GM18517 (cell line): ENCODE measurements at regions not wholly inside any gene's neighbourhood (a gene's known extent, or its start where the extent isn't known, plus 50 kb on each side); places are given as distances from the start of the nearest gene placed in this dataset.

Experiments
- ATAC-seq: cut with Tn5 transposase; IDR thresholded peaks from one replicate; pipeline ENCODE4 v1.9.1; 2021; ENCODE audit warnings: mild to moderate bottlenecking, moderate library complexity; ENCODE audit not compliant: unreplicated experiment

DNA sequence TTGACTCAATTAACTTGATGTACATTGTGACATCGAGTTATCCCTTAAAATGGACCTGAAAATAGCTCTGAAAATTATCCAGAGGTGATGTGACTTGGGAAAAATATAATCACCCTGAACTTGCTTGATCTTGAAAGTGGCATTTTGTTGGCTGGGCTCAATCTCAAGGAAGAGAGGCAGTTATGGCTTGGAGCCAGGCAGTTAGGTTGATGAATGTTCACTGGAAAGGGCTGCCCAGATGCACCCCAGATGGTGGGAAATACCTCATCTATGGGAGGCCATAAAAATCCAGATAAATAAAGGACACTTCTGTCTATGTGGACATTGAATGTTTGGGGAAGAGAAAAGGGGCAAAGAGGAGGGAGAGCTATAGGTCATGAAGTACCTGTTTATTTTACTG lies 55.7 kb upstream of the OR5AN1 start:
- no peak for ATAC-seq

- no peak for ATAC-seq
Measured at GRCh38 chr11:59295435-59295834, 63.3 kb upstream of the OR5AN1 start.

DNA sequence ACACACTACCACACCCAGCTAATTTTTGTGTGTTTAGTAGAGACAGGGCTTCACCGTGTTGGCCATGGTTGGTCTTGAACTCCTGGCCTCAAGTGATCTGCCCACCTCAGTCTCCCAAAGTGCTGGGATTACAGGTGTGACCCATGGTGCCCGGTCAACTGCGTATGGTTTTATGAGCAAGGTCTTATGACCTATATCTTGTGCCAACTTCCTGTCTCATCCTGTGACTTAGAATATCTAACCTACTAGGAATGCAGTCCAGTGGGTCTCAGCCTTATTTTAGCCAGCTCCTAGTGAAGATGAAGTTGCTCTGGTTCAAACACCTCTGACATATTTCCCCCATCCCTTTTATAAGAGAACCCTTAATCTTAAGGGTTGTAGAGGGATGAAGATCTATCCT lies 66.1 kb upstream of the OR5AN1 start:
- ATAC-seq = no peak

- no peak for ATAC-seq
Measured at GRCh38 chr11:59291228-59291627, 67.5 kb upstream of the OR5AN1 start.

GRCh38 chr11:59289356-59290181 lies 69.1 kb upstream of the OR5AN1 start:
- no peak for ATAC-seq

DNA sequence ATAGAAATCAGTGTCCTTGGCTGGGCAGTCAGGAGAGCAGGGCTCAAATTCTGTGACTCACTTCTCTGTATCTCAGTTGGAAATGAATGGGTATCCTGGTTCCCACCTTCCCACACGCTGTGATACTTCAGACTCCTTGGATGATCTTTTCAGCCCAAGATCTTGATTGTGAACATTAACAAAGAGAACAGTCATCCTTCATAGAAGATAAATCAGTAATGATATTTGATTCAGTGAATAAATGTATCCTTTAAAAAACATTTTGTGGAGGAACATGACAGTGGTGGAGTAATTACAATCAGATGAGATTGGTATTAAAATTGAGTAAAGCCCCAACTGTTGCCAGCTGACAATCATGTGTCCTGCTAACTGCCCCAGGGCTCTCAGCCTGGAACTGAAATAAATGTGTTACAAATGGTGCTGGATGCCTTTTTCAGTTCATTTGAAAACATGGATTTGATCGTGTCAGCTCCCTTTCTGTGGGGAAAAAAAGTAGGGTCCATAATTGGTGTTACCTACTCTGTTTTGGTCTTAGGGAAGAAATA lies 72.9 kb upstream of the OR5AN1 start:
- ATAC-seq = no peak

DNA sequence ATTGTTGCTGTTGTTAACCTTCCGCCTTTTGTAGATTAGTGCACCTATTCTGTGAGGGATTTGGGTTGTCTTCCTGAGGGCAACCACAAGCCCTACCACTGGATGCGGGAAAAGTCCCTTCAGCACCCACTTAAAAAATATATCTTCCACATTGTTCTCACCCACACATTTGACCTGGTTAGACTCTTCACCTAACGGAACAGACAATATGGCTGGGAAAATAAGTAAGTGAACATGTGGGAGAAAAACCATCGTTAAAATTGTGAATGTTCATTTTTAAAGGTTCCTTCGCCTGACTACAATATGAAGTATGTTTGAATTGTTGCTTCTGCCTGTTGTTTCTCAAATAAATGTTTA lies 72.0 kb upstream of the MPEG1 start:
- no peak for ATAC-seq

GRCh38 chr11:59283825-59284772 lies 71.4 kb upstream of the MPEG1 start:
- peak; percentile 83 for ATAC-seq

GRCh38 chr11:59283311-59283710 lies 70.6 kb upstream of the MPEG1 start:
- ATAC-seq = no peak

GRCh38 chr11:59281177-59281576 lies 68.5 kb upstream of the MPEG1 start:
- no peak for ATAC-seq

- peak; percentile 97 for ATAC-seq
Measured at GRCh38 chr11:59273373-59273841, 60.7 kb upstream of the MPEG1 start.

DNA sequence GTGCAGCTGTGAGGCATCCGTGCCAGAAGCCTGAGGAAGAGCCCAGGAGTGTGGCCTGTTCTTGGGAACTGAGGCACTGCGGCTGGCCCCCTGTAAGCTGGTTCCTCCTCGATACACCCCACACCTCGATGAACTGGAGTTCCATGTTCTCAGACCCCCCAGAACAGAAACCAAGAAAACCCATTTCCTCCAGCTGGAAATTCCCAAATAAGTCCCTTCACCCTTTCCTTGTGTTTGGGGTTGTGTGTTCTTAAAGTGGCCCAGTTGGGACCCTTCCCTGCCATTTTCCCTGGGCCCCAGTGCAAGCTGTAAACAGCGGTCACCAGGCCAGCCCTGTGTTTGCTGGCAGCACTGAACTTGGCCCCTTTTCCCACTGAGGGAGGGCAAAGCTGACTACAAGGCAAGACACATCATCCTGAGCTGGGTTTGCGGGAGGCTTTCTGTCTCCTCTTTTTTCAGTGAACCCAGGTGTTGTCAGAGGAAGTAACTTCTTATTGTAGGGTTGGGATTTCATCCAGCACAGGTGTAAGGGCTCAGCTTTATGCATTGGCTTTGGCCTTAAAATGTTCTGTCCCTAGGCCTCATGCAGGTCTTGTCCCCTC lies 60.1 kb upstream of the MPEG1 start:
- no peak for ATAC-seq

- no peak for ATAC-seq
Measured at GRCh38 chr11:59271811-59272327, 59.1 kb upstream of the MPEG1 start.

DNA sequence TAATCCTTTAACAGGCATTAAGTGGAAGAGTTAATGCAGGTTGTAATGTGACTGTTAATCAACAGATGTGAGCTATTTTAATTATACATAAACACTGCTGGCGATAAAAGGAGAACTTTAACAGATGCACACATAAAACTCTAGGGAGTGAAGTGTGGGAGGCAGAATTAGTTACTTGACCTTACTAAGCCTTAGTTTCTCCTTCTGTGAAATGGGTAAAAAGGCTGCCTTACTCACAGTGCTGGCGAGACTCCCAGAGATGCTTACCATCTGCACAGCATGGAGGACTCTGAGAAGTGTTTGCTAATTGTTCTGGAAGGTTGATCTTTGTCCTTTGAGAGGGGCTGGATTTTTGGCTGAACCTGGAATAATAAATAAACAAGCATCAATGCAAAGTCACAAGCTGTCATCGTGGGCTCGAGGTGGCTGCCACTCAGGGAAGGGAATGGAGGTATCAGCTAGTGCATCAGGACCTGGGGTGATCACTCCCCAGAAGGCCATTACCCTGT lies 58.6 kb upstream of the MPEG1 start:
- no peak for ATAC-seq

- no peak for ATAC-seq
Measured at GRCh38 chr11:59267736-59268475, 55.2 kb upstream of the MPEG1 start.

GRCh38 chr11:59267196-59267595 lies 54.5 kb upstream of the MPEG1 start:
- ATAC-seq = peak; percentile 66

- no peak for ATAC-seq
Measured at GRCh38 chr11:59266491-59266890, 53.8 kb upstream of the MPEG1 start.

DNA sequence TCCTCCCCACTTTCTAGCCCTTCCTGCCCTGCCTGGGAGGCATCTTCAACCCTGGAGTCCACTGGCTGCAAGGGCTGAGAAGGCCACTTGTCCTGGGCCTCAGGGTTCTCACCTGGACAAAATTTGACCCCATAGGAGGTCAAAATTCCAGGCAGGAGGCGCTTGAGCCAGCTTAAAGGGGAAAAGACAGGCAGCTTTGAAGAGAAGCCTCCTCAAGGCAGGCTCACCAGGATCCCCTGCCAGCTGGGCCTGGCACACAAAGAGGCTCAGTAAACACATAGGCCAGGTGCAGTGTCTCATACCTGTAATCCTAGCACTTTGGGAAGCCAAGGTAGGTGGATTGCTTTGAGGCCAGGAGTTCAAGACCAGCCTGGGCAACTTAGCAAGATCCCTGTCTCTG lies 53.0 kb upstream of the MPEG1 start:
- no peak for ATAC-seq

GRCh38 chr11:59264736-59265135 lies 52.0 kb upstream of the MPEG1 start:
- ATAC-seq = no peak
